ENCODE measurements at regions not wholly inside any gene's neighbourhood (a gene's known extent, or its start where the extent isn't known, plus 50 kb on each side); places are given as distances from the start of the nearest gene placed in this dataset.

DNA sequence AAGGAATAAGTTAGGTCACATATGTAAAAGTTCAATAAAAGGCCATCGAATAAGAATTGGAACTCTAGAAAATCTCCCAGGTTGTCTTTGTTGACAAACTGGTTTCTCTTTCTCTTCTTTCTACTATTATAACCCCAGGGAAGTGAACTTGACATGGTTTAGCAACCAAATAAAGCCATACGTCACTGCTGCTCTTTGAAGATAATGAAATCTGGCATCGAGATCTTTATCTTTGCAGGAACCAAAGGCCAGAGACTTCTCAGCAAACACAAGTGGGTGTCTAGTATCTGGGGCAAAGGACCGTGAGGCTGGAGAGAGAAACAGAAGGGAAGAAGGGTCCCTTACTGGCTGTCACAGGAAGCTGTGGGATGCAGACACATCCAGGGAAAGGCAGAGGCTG is 286.7 kb upstream of the CDYL start:
- H3K4me2 ChIP-seq (ENCODE audit: low read length) = no peak overlapping the region
- no peaks in the 10 kb centered on the region for H3K36me3 ChIP-seq (ENCODE audit: insufficient read depth, low read length)
- no peaks in the 10 kb centered on the region for H3K4me1 ChIP-seq (ENCODE audit: insufficient read depth, low read length, poor library complexity, severe bottlenecking)
- no TSS peak for BruUV-seq (replicated peaks)
- intact Hi-C loops (cut with micrococcal nuclease; ENCODE audit: unreplicated experiment) = no loop called here
- ChIA-PET CTCF (ENCODE audit: unreplicated experiment) (no interaction called here), POLR2A (no interaction called here)
- no peak overlapping the region for H2AFZ ChIP-seq (ENCODE audit: low read length)
- DNase-seq (ENCODE audit: low spot score) = no peak
- 0 out of 2 replicates have a peak, but pooled peaks cover 15% of the 10 kb centered on the region for H3K9me3 ChIP-seq (ENCODE audit: low read length)
- TF ChIP-seq EZH2phosphoT487 (IDR thresholded peaks at IDR 0.05; ENCODE audit: borderline replicate concordance, low read depth, low read length) (no peak), CTCF (conservative IDR thresholded peaks at IDR 0.05; ENCODE audit: low read length) (no peak)
- no peak overlapping the region for H3K27ac ChIP-seq (ENCODE audit: low read depth, low read length, poor library complexity, severe bottlenecking)
- H4K20me1 ChIP-seq (ENCODE audit: insufficient read depth, low read length) = no peaks in the 10 kb centered on the region
- no peaks in the 10 kb centered on the region for H3K79me2 ChIP-seq (ENCODE audit: insufficient read depth, low read depth, low read length)
- no peak overlapping the region for H3K4me3 ChIP-seq (ENCODE audit: low read depth, low read length, poor library complexity, severe bottlenecking)
- H3K9me2 ChIP-seq (ENCODE audit: insufficient read depth, low read length) = no peaks in the 10 kb centered on the region

DNA sequence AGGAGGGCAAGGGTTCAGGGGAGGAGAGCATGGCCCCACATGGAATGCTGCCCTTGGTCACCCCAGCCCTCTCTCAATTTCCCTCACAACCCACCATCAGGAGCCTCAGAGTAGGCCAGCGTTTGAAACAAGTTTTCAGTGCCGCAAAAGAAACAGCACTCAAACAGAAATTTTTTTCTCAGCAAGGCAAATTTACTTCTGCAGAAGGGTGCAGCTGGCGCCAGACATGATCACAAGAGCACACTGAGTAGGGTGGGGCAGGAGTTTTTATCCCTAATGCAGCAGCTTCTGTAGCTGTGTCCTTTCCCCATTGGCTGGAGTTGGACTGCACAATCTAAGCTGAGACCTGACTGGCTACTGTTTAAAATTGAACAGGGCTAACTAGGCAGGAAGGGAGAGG is 287.8 kb upstream of the CDYL start:
- no peak overlapping the region for H2AFZ ChIP-seq (ENCODE audit: low read length)
- no peaks in the 10 kb centered on the region for H4K20me1 ChIP-seq (ENCODE audit: insufficient read depth, low read length)
- H3K36me3 ChIP-seq (ENCODE audit: insufficient read depth, low read length) = no peaks in the 10 kb centered on the region
- 0 out of 2 replicates have a peak, but pooled peaks cover 15% of the 10 kb centered on the region for H3K9me3 ChIP-seq (ENCODE audit: low read length)
- BruUV-seq (replicated peaks) = no TSS peak
- no peaks in the 10 kb centered on the region for H3K9me2 ChIP-seq (ENCODE audit: insufficient read depth, low read length)
- DNase-seq (ENCODE audit: low spot score) = no peak
- no peak overlapping the region for H3K4me2 ChIP-seq (ENCODE audit: low read length)
- CTCF ChIA-PET (ENCODE audit: unreplicated experiment) = no interaction called here
- TF ChIP-seq CTCF (conservative IDR thresholded peaks at IDR 0.05; ENCODE audit: low read length) (no peak), EZH2phosphoT487 (IDR thresholded peaks at IDR 0.05; ENCODE audit: borderline replicate concordance, low read depth, low read length) (no peak)
- POLR2A ChIA-PET = no interaction called here
- no peaks in the 10 kb centered on the region for H3K4me1 ChIP-seq (ENCODE audit: insufficient read depth, low read length, poor library complexity, severe bottlenecking)
- intact Hi-C loops (cut with micrococcal nuclease; ENCODE audit: unreplicated experiment) = no loop called here
- H3K27ac ChIP-seq (ENCODE audit: low read depth, low read length, poor library complexity, severe bottlenecking) = no peak overlapping the region
- H3K4me3 ChIP-seq (ENCODE audit: low read depth, low read length, poor library complexity, severe bottlenecking) = no peak overlapping the region
- H3K79me2 ChIP-seq (ENCODE audit: insufficient read depth, low read depth, low read length) = no peaks in the 10 kb centered on the region

DNA sequence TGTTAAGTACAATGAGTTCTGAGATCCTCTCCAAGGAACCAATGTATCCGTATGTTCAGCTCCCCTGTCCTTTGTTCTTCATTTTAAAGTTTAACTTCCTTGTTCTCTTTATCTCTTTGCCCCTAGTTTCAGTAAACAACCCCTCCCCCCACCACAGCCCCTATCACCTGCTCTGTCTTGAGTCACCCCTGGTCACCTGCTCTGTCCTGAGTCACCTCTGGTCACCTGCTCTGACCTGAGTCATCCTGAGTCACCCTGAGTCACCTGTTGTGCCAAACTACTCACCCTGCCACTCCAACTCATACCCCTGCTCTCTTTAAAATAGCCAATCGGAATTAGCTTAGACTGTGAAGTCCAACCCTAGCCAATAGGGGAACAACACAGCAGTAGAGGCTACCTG is 288.7 kb upstream of the CDYL start:
- Histone ChIP-seq H3K9me3 (ENCODE audit: low read length) (0 out of 2 replicates have a peak, but pooled peaks cover 15% of the 10 kb centered on the region), H3K4me1 (ENCODE audit: insufficient read depth, low read length, poor library complexity, severe bottlenecking) (no peaks in the 10 kb centered on the region), H3K79me2 (ENCODE audit: insufficient read depth, low read depth, low read length) (no peaks in the 10 kb centered on the region), H3K9me2 (ENCODE audit: insufficient read depth, low read length) (no peaks in the 10 kb centered on the region), H3K4me3 (ENCODE audit: low read depth, low read length, poor library complexity, severe bottlenecking) (no peak overlapping the region), H3K4me2 (ENCODE audit: low read length) (no peak overlapping the region), H2AFZ (ENCODE audit: low read length) (no peak overlapping the region), H4K20me1 (ENCODE audit: insufficient read depth, low read length) (no peaks in the 10 kb centered on the region), H3K36me3 (ENCODE audit: insufficient read depth, low read length) (no peaks in the 10 kb centered on the region), H3K27ac (ENCODE audit: low read depth, low read length, poor library complexity, severe bottlenecking) (no peak overlapping the region)
- CTCF ChIA-PET (ENCODE audit: unreplicated experiment) = no interaction called here
- intact Hi-C loops (cut with micrococcal nuclease; ENCODE audit: unreplicated experiment) = no loop called here
- DNase-seq (ENCODE audit: low spot score) = no peak
- no TSS peak for BruUV-seq (replicated peaks)
- no peak for TF ChIP-seq EZH2phosphoT487 (IDR thresholded peaks at IDR 0.05; ENCODE audit: borderline replicate concordance, low read depth, low read length)
- no peak for TF ChIP-seq CTCF (conservative IDR thresholded peaks at IDR 0.05; ENCODE audit: low read length)
- POLR2A ChIA-PET = no interaction called here
